ENCODE measurements at regions not wholly inside any gene's neighbourhood (a gene's known extent, or its start where the extent isn't known, plus 50 kb on each side); places are given as distances from the start of the nearest gene placed in this dataset.

GRCh38 chr1:69411617-69412016, 156.1 kb upstream of the LRRC7 start:
- Histone ChIP-seq H3K36me3 (no peaks in the 10 kb centered on the region), H3K4me3 (no peak overlapping the region), H3K27ac (no peak overlapping the region), H3K4me1 (ENCODE audit: low read depth) (no peaks in the 10 kb centered on the region), H3K27me3 (no peaks in the 10 kb centered on the region), H3K9me3 (ENCODE audit: low read depth) (no peaks in the 10 kb centered on the region)
- no peak for DNase-seq (ENCODE audit: low read depth in 1 of 2, low spot score in 1 of 2)
- no peak for TF ChIP-seq CTCF (IDR thresholded peaks at IDR 0.05; ENCODE audit: low read depth, low read length)

GRCh38 chr1:69413129-69413528, 154.6 kb upstream of the LRRC7 start:
- Histone ChIP-seq H3K9me3 (ENCODE audit: low read depth) (no peaks in the 10 kb centered on the region), H3K4me1 (ENCODE audit: low read depth) (no peaks in the 10 kb centered on the region), H3K36me3 (no peaks in the 10 kb centered on the region), H3K4me3 (no peak overlapping the region), H3K27me3 (no peaks in the 10 kb centered on the region), H3K27ac (no peak overlapping the region)
- DNase-seq (ENCODE audit: low read depth in 1 of 2, low spot score in 1 of 2) = no peak
- no peak for TF ChIP-seq CTCF (IDR thresholded peaks at IDR 0.05; ENCODE audit: low read depth, low read length)

GRCh38 chr1:69414574-69414973, 153.1 kb upstream of the LRRC7 start:
- H3K27ac ChIP-seq = no peak overlapping the region
- no peak overlapping the region for H3K4me3 ChIP-seq
- no peaks in the 10 kb centered on the region for H3K9me3 ChIP-seq (ENCODE audit: low read depth)
- no peak for DNase-seq (ENCODE audit: low read depth in 1 of 2, low spot score in 1 of 2)
- no peaks in the 10 kb centered on the region for H3K36me3 ChIP-seq
- no peak for TF ChIP-seq CTCF (IDR thresholded peaks at IDR 0.05; ENCODE audit: low read depth, low read length)
- no peaks in the 10 kb centered on the region for H3K4me1 ChIP-seq (ENCODE audit: low read depth)
- H3K27me3 ChIP-seq = no peaks in the 10 kb centered on the region

- Histone ChIP-seq H3K4me1 (ENCODE audit: low read depth) (peaks cover 6% of the 10 kb centered on the region), H3K4me3 (no peak overlapping the region), H3K27me3 (no peaks in the 10 kb centered on the region), H3K27ac (no peak overlapping the region), H3K9me3 (ENCODE audit: low read depth) (no peaks in the 10 kb centered on the region), H3K36me3 (no peaks in the 10 kb centered on the region)
- DNase-seq (ENCODE audit: low read depth in 1 of 2, low spot score in 1 of 2) = peak in 1 of 2 donors; percentile 11
- TF ChIP-seq CTCF (IDR thresholded peaks at IDR 0.05; ENCODE audit: low read depth, low read length) = no peak
Observed at GRCh38 chr1:69421286-69421685, 146.4 kb upstream of the LRRC7 start.

- H3K27ac ChIP-seq = peak overlapping the region; percentile 23
- H3K4me3 ChIP-seq = no peak overlapping the region
- H3K36me3 ChIP-seq = no peaks in the 10 kb centered on the region
- H3K9me3 ChIP-seq (ENCODE audit: low read depth) = no peaks in the 10 kb centered on the region
- DNase-seq (ENCODE audit: low read depth in 1 of 2, low spot score in 1 of 2) = no peak
- peaks cover 6% of the 10 kb centered on the region for H3K4me1 ChIP-seq (ENCODE audit: low read depth)
- TF ChIP-seq CTCF (IDR thresholded peaks at IDR 0.05; ENCODE audit: low read depth, low read length) = no peak
- no peaks in the 10 kb centered on the region for H3K27me3 ChIP-seq
Observed at GRCh38 chr1:69425871-69426270, 141.9 kb upstream of the LRRC7 start.

GRCh38 chr1:69426401-69426800, 141.3 kb upstream of the LRRC7 start:
- Histone ChIP-seq H3K27ac (no peak overlapping the region), H3K4me1 (ENCODE audit: low read depth) (peaks cover 6% of the 10 kb centered on the region), H3K27me3 (no peaks in the 10 kb centered on the region), H3K4me3 (no peak overlapping the region), H3K9me3 (ENCODE audit: low read depth) (no peaks in the 10 kb centered on the region), H3K36me3 (no peaks in the 10 kb centered on the region)
- TF ChIP-seq CTCF (IDR thresholded peaks at IDR 0.05; ENCODE audit: low read depth, low read length) = no peak
- no peak for DNase-seq (ENCODE audit: low read depth in 1 of 2, low spot score in 1 of 2)

Data from cardiac muscle cell (in vitro differentiated cells and primary cell).